Neuronal stem cell (in vitro differentiated cells): ENCODE measurements at regions not wholly inside any gene's neighbourhood (a gene's known extent, or its start where the extent isn't known, plus 50 kb on each side); places are given as distances from the start of the nearest gene placed in this dataset.

ENCODE experiments used
- DNase-seq: peaks from one replicate; pipeline ENCODE4 v3.0.0-alpha.2; 2013; ENCODE audit warnings: low spot score
- H2AFZ ChIP-seq: one replicate; pipeline ENCODE4 v1.6.1; 2013; ENCODE audit warnings: mild to moderate bottlenecking, low read length, inconsistent platforms
- H2AK5ac ChIP-seq: 2 replicates; pipeline ENCODE4 v1.6.1; 2013; ENCODE audit warnings: low read depth, mild to moderate bottlenecking, inconsistent platforms, low read length, moderate library complexity, mixed read lengths
- H2BK120ac ChIP-seq: 2 replicates; pipeline ENCODE4 v1.6.1; 2013; ENCODE audit warnings: low read depth, mild to moderate bottlenecking, inconsistent platforms, low read length, moderate library complexity, mixed read lengths
- H2BK12ac ChIP-seq: one replicate; pipeline ENCODE4 v1.6.1; 2013; ENCODE audit warnings: low read length, inconsistent platforms
- H2BK15ac ChIP-seq: 2 replicates; pipeline ENCODE4 v1.6.1; 2013; ENCODE audit warnings: mild to moderate bottlenecking, low read length, inconsistent platforms, mixed read lengths
- H2BK5ac ChIP-seq: one replicate; pipeline ENCODE4 v1.6.1; 2013; ENCODE audit warnings: inconsistent platforms, mild to moderate bottlenecking, low read length, moderate library complexity
- H3K14ac ChIP-seq: one replicate; pipeline ENCODE4 v1.6.1; 2013; ENCODE audit warnings: low read length, inconsistent platforms
- H3K18ac ChIP-seq: 2 replicates; pipeline ENCODE4 v1.6.1; 2013; ENCODE audit warnings: low read length, inconsistent platforms
- H3K23ac ChIP-seq: 2 replicates; pipeline ENCODE4 v1.6.1; 2013; ENCODE audit warnings: low read depth, mild to moderate bottlenecking, mixed read lengths, low read length, inconsistent platforms; ENCODE audit not compliant: poor library complexity
- H3K27ac ChIP-seq: replicated peaks from 3 replicates; pipeline ENCODE4 v1.5.1; 2013; ENCODE audit warnings: low read length, inconsistent platforms
- H3K27me3 ChIP-seq, 3 experiments: 2 replicates each; pipeline ENCODE4 v1.6.1; 2013; ENCODE audit warnings: low read length in 3 of 3, mild to moderate bottlenecking in 2 of 3, inconsistent platforms in 1 of 3, low read depth in 1 of 3, mixed read lengths in 1 of 3, moderate library complexity in 1 of 3; ENCODE audit not compliant: control insufficient read depth in 3 of 3, insufficient read depth in 3 of 3
- H3K36me3 ChIP-seq, 2 donors: replicated peaks in 1 of 2; 2 replicates each; pipeline ENCODE4 v1.6.1; 2013; ENCODE audit warnings: low read length in 2 of 2; ENCODE audit not compliant: control insufficient read depth in 2 of 2, insufficient read depth in 2 of 2
- H3K4ac ChIP-seq: 2 replicates; pipeline ENCODE4 v1.6.1; 2013; ENCODE audit warnings: inconsistent platforms, mild to moderate bottlenecking, low read length, moderate library complexity
- H3K4me1 ChIP-seq, 2 donors: 1 replicate in 1 of 2; 2 replicates in 1 of 2; pipeline ENCODE4 v1.6.1; 2013; ENCODE audit warnings: low read length in 2 of 2, low read depth in 1 of 2; ENCODE audit not compliant: control insufficient read depth in 2 of 2, insufficient read depth in 1 of 2
- H3K4me2 ChIP-seq: one replicate; pipeline ENCODE4 v1.6.1; 2013; ENCODE audit warnings: mild to moderate bottlenecking, low read length, inconsistent platforms; ENCODE audit not compliant: insufficient read depth, poor library complexity, severe bottlenecking
- H3K4me3 ChIP-seq, 2 donors: 2 replicates each; pipeline ENCODE4 v1.5.1; 2013; ENCODE audit warnings: low read length in 2 of 2, mild to moderate bottlenecking in 2 of 2, inconsistent platforms in 1 of 2, moderate library complexity in 1 of 2
- H3K79me1 ChIP-seq: one replicate; pipeline ENCODE4 v1.6.1; 2013; ENCODE audit warnings: low read depth, mild to moderate bottlenecking, inconsistent platforms, low read length, moderate library complexity
- H3K9ac ChIP-seq: one replicate; pipeline ENCODE4 v1.6.1; 2013; ENCODE audit warnings: mild to moderate bottlenecking, low read depth, low read length, inconsistent platforms; ENCODE audit not compliant: poor library complexity
- H3K9me3 ChIP-seq, 2 donors: replicated peaks in 1 of 2; 2 replicates each; pipeline versions ENCODE3 to v1.6.1; 2013; ENCODE audit warnings: low read length in 2 of 2, mild to moderate bottlenecking in 2 of 2, inconsistent platforms in 1 of 2, low read depth in 1 of 2, mixed read lengths in 1 of 2, moderate library complexity in 1 of 2; ENCODE audit not compliant: control insufficient read depth in 2 of 2, insufficient read depth in 1 of 2
- H4K8ac ChIP-seq: one replicate; pipeline ENCODE4 v1.6.1; 2013; ENCODE audit warnings: low read depth, mild to moderate bottlenecking, inconsistent platforms, low read length, moderate library complexity
- H4K91ac ChIP-seq: one replicate; pipeline ENCODE4 v1.6.1; 2013; ENCODE audit warnings: low read length, low read depth, mild to moderate bottlenecking, inconsistent platforms; ENCODE audit not compliant: poor library complexity
- WGBS, 2 donors: extraction: QIAGEN DNeasy Blood & Tissue Kit; methylation state at CpG; one replicate each; pipeline ENCODE4 v1.1.7; 2013; ENCODE audit warnings: missing lambda C conversion rate in 2 of 2, mixed read lengths in 1 of 2; ENCODE audit not compliant: insufficient read length in 2 of 2, insufficient replicate concordance in 1 of 2; ENCODE audit errors: extremely low coverage in 2 of 2; 5-methylcytosine and 5-hydroxymethylcytosine counted together

GRCh38 chr6:55667341-55667740 is 88.3 kb upstream of the HMGCLL1 start:
- WGBS, 2 donors = no CpG with 5 or more reads among the region's 2 CpGs
- no peak overlapping the region for H3K27ac ChIP-seq

DNA sequence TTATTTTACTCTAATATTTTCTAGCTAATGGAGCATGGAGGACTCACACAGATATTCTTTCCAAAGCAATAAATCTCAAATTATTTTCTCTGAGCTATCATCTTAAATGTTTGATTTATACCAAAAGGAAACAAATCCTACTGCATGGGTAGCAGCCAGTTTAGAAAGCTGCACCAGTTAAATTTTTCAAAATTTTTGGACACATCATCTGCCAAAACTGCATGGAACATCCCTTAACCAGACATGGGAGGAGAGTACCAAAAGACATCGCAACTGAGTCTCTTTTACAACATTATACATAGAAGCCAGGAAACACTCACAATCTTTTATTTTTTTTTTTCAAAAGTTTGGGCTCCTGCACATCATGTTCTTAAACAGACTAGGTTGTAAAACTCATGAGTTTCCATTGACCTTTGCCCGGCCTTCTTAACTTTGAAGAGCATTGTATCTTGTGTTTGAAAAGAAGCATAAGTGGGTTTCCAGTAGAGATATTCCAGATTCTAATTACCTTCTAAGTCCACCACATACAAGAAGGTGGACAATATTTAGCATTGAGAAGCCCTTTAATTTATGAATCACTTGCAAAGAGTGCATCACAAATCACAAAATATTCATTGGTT is 87.7 kb upstream of the HMGCLL1 start:
- no peaks in the 10 kb centered on the region for H3K36me3 ChIP-seq
- no peak for DNase-seq
- peaks cover 0 to 14% of the 10 kb centered on the region in 2 donors for H3K4me1 ChIP-seq
- no peak overlapping the region for H3K4me3 ChIP-seq
- H2AFZ ChIP-seq = no peak overlapping the region
- H3K27ac ChIP-seq = no peak overlapping the region
- no peak overlapping the region for H2BK5ac ChIP-seq
- H3K4ac ChIP-seq = no peak overlapping the region
- H3K9ac ChIP-seq = no peak overlapping the region
- no peak overlapping the region for H3K23ac ChIP-seq
- H2AK5ac ChIP-seq = no peak overlapping the region
- no peak overlapping the region for H3K4me2 ChIP-seq
- no peak overlapping the region for H2BK15ac ChIP-seq
- no peak overlapping the region for H3K14ac ChIP-seq
- H2BK12ac ChIP-seq = no peak overlapping the region
- H3K27me3 ChIP-seq = no peaks in the 10 kb centered on the region
- H3K79me1 ChIP-seq = no peaks in the 10 kb centered on the region
- WGBS, 2 donors = no CpG with 5 or more reads among the region's 2 CpGs
- H4K8ac ChIP-seq = no peak overlapping the region
- H4K91ac ChIP-seq = no peak overlapping the region
- H3K9me3 ChIP-seq = peaks cover 0 to 20% of the 10 kb centered on the region in 2 donors
- H3K18ac ChIP-seq = no peak overlapping the region
- no peak overlapping the region for H2BK120ac ChIP-seq

More at GRCh38 chr6:55667341-55667740, 88.3 kb upstream of the HMGCLL1 start:
- peaks cover 0 to 16% of the 10 kb centered on the region in 2 donors for H3K4me1 ChIP-seq
- no peak overlapping the region for H2AFZ ChIP-seq
- no peak overlapping the region for H3K4me3 ChIP-seq
- no peak overlapping the region for H2AK5ac ChIP-seq
- no peak overlapping the region for H4K91ac ChIP-seq
- H3K4me2 ChIP-seq = no peak overlapping the region
- H3K9me3 ChIP-seq = peaks cover 0 to 14% of the 10 kb centered on the region in 2 donors
- no peak overlapping the region for H4K8ac ChIP-seq
- no peak overlapping the region for H3K4ac ChIP-seq
- H2BK120ac ChIP-seq = no peak overlapping the region
- no peak overlapping the region for H3K14ac ChIP-seq
- no peaks in the 10 kb centered on the region for H3K79me1 ChIP-seq
- no peaks in the 10 kb centered on the region for H3K27me3 ChIP-seq
- no peak overlapping the region for H2BK5ac ChIP-seq
- no peak for DNase-seq
- H2BK15ac ChIP-seq = no peak overlapping the region
- H2BK12ac ChIP-seq = no peak overlapping the region
- no peak overlapping the region for H3K9ac ChIP-seq
- no peaks in the 10 kb centered on the region for H3K36me3 ChIP-seq
- H3K23ac ChIP-seq = no peak overlapping the region
- H3K18ac ChIP-seq = no peak overlapping the region

DNA sequence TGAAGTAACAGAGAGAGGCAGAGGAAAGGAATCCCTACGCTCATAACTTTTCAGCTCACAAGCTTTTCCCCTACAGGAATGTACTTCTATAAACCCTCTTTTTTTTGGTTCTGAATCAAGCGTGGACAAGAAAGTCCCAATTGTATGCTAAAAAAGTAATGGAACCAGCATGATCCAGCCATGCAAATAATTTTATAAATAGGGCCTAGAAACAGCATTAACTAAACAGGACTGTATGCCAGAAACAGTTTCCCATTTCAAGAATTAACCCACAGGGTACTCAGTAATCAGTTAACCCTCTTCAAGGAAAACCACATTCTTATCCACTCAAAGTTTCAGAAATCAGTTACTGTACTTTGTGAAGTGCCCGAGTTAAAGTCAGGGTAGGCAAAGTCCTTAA is 87.0 kb upstream of the HMGCLL1 start:
- peaks cover 0 to 22% of the 10 kb centered on the region in 2 donors for H3K9me3 ChIP-seq
- no peak overlapping the region for H4K91ac ChIP-seq
- no peak overlapping the region for H2BK15ac ChIP-seq
- peaks cover 0 to 9% of the 10 kb centered on the region in 2 donors for H3K4me1 ChIP-seq
- no peaks in the 10 kb centered on the region for H3K36me3 ChIP-seq
- H3K23ac ChIP-seq = no peak overlapping the region
- H3K4ac ChIP-seq = no peak overlapping the region
- no peak overlapping the region for H3K18ac ChIP-seq
- no peak overlapping the region for H2AFZ ChIP-seq
- no peaks in the 10 kb centered on the region for H3K27me3 ChIP-seq
- no peak overlapping the region for H2BK5ac ChIP-seq
- H3K4me2 ChIP-seq = no peak overlapping the region
- H3K14ac ChIP-seq = no peak overlapping the region
- H3K79me1 ChIP-seq = no peaks in the 10 kb centered on the region
- H4K8ac ChIP-seq = no peak overlapping the region
- no peak overlapping the region for H3K9ac ChIP-seq
- no peak overlapping the region for H3K4me3 ChIP-seq
- no peak overlapping the region for H3K27ac ChIP-seq
- no CpG with 5 or more reads among the region's 3 CpGs for WGBS, 2 donors
- no peak overlapping the region for H2AK5ac ChIP-seq
- no peak overlapping the region for H2BK120ac ChIP-seq
- no peak for DNase-seq
- no peak overlapping the region for H2BK12ac ChIP-seq

GRCh38 chr6:55664591-55665587 is 85.9 kb upstream of the HMGCLL1 start:
- H3K4me1 ChIP-seq = peaks cover 0 to 6% of the 10 kb centered on the region in 2 donors
- H3K79me1 ChIP-seq = no peaks in the 10 kb centered on the region
- no CpG with 5 or more reads among the region's 2 CpGs for WGBS, 2 donors

More at GRCh38 chr6:55664591-55665587, 85.9 kb upstream of the HMGCLL1 start:
- Histone ChIP-seq H2BK120ac (no peak overlapping the region), H2AK5ac (no peak overlapping the region), H2BK12ac (no peak overlapping the region), H2BK5ac (no peak overlapping the region), H3K18ac (no peak overlapping the region), H3K23ac (no peak overlapping the region), H3K27ac (no peak overlapping the region), H2AFZ (peak overlapping the region; percentile 30), H3K36me3 (no peaks in the 10 kb centered on the region), H3K9me3 (peaks cover 0 to 22% of the 10 kb centered on the region in 2 donors), H3K14ac (no peak overlapping the region), H4K8ac (no peak overlapping the region), H3K9ac (no peak overlapping the region), H3K4me3 (no peak overlapping the region), H2BK15ac (no peak overlapping the region), H3K27me3 (no peaks in the 10 kb centered on the region), H3K4ac (no peak overlapping the region), H3K4me2 (no peak overlapping the region), H4K91ac (no peak overlapping the region)
- no peak for DNase-seq
